ENCODE measurements at regions not wholly inside any gene's neighbourhood (a gene's known extent, or its start where the extent isn't known, plus 50 kb on each side); places are given as distances from the start of the nearest gene placed in this dataset.

DNA sequence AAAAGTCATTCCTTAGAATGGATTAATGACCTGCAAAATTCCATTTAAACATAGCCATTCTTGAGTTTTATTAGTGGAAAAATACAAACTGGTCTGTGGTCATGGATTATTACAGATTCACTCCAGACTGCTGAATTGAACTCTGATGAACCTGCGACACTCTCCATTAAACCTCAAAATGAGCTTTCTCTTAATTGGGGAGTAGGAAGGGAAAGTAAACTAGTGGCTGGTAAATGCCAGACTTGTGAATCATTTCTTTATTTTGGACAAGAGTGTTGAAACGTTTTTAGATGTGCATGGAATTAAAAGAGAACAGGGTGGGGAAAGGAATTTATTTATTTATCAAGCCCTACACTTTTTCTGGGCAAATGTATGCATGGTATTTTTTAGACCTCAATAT is 321.2 kb upstream of the FANCL start:
- TF ChIP-seq, protein P1, sequence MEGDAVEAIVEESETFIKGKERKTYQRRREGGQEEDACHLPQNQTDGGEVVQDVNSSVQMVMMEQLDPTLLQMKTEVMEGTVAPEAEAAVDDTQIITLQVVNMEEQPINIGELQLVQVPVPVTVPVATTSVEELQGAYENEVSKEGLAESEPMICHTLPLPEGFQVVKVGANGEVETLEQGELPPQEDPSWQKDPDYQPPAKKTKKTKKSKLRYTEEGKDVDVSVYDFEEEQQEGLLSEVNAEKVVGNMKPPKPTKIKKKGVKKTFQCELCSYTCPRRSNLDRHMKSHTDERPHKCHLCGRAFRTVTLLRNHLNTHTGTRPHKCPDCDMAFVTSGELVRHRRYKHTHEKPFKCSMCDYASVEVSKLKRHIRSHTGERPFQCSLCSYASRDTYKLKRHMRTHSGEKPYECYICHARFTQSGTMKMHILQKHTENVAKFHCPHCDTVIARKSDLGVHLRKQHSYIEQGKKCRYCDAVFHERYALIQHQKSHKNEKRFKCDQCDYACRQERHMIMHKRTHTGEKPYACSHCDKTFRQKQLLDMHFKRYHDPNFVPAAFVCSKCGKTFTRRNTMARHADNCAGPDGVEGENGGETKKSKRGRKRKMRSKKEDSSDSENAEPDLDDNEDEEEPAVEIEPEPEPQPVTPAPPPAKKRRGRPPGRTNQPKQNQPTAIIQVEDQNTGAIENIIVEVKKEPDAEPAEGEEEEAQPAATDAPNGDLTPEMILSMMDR (IDR thresholded peaks at IDR 0.05), result no peak
- TF ChIP-seq POLR2A (IDR thresholded peaks at IDR 0.05), result no peak

All from Peyer's patch (tissue), 4 donors.